DOHH2 (cell line): ENCODE measurements at regions not wholly inside any gene's neighbourhood (a gene's known extent, or its start where the extent isn't known, plus 50 kb on each side); places are given as distances from the start of the nearest gene placed in this dataset.

Experiments used
- H3F3A ChIP-seq: fragments of 200-600 bp; sonication (generic), shearing (Covaris generic); 2 replicates; pipeline ENCODE4 v1.6.0; 2016; ENCODE audit warnings: antibody characterized with exemption, mild to moderate bottlenecking; ENCODE audit not compliant: control insufficient read depth, insufficient read depth
- H3K27ac ChIP-seq: fragments of 200-600 bp; sonication (generic); 2 replicates; pipeline ENCODE4 v1.5.1; 2014; ENCODE audit warnings: low read depth, mild to moderate bottlenecking, low read length, moderate library complexity
- H3K27me3 ChIP-seq: fragments of 200-600 bp; sonication (generic); 2 replicates; pipeline ENCODE4 v1.6.1; 2014; ENCODE audit warnings: mild to moderate bottlenecking, low read length, mixed read lengths; ENCODE audit not compliant: control insufficient read depth
- H3K36me3 ChIP-seq: fragments of 200-600 bp; sonication (generic); 2 replicates; pipeline ENCODE4 v1.6.1; 2014; ENCODE audit warnings: mild to moderate bottlenecking, low read length, moderate library complexity, mixed read lengths; ENCODE audit not compliant: control insufficient read depth
- H3K4me1 ChIP-seq: fragments of 200-600 bp; sonication (generic); 2 replicates; pipeline ENCODE4 v1.6.1; 2014; ENCODE audit warnings: mild to moderate bottlenecking, low read length, mixed read lengths; ENCODE audit not compliant: control insufficient read depth
- H3K4me2 ChIP-seq: fragments of 200-600 bp; sonication (generic); 2 replicates; pipeline ENCODE4 v1.6.0; 2014; ENCODE audit warnings: mild to moderate bottlenecking, low read length, moderate library complexity
- H3K4me3 ChIP-seq: fragments of 200-600 bp; sonication (generic); 2 replicates; pipeline ENCODE4 v1.5.1; 2014; ENCODE audit warnings: mild to moderate bottlenecking, low read length, mixed read lengths
- H3K79me2 ChIP-seq: fragments of 200-600 bp; sonication (generic); 2 replicates; pipeline ENCODE4 v1.6.1; 2014; ENCODE audit warnings: mild to moderate bottlenecking, low read length, mixed read lengths; ENCODE audit not compliant: control insufficient read depth
- H3K9me2 ChIP-seq: fragments of 200-600 bp; sonication (generic); replicated peaks from 2 replicates; pipeline ENCODE4 v1.6.1; 2014; ENCODE audit warnings: mild to moderate bottlenecking, low read length, mixed read lengths; ENCODE audit not compliant: control insufficient read depth
- H3K9me3 ChIP-seq: fragments of 200-600 bp; sonication (generic); 2 replicates; pipeline ENCODE4 v1.6.1; 2014; ENCODE audit warnings: antibody characterized with exemption, low read length, mixed read lengths; ENCODE audit not compliant: control insufficient read depth, insufficient read depth
- H4K20me1 ChIP-seq: fragments of 200-600 bp; sonication (generic); 2 replicates; pipeline ENCODE4 v1.6.0; 2014; ENCODE audit warnings: low read depth, mild to moderate bottlenecking, antibody characterized with exemption, low read length, moderate library complexity; ENCODE audit not compliant: control insufficient read depth, insufficient read depth
- EZH2phosphoT487 ChIP-seq: fragments of 200-600 bp; sonication (generic); IDR thresholded peaks from 2 replicates; pipeline ENCODE4 v1.6.1; 2017; ENCODE audit warnings: borderline replicate concordance, mild to moderate bottlenecking, antibody characterized with exemption, low read length, moderate library complexity, mixed read lengths
- TF ChIP-seq, protein P1 (sequence below): fragments of 200-600 bp; sonication (generic); IDR thresholded peaks from one replicate; pipeline ENCODE4 v1.5.1; 2014; ENCODE audit warnings: antibody characterized with exemption, mild to moderate bottlenecking, low read depth, low read length; ENCODE audit not compliant: poor library complexity, severe bottlenecking

DNA sequence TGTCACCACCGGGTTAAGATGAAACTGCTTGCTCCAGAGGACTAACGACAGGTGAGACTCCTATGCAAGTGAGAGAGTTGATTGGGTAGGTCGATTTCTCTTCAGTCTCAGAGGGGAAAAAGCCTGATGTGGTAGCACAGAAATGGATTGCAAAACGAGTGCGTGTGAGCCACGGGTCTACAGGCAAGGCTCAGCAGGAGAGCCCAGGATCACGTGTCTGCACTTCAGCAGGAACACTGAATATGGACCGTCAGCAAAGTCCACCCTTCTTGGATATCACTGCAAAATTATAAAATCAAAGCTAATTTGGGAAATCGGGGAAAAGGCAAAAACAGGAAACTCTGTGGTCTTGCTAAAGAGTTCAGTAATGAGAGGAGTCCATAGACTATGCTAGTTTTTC is 107.7 kb upstream of the ZNF648 start:
- H3K4me1 ChIP-seq: 0 out of 2 replicates have a peak, but pooled peaks cover 3% of the 10 kb centered on the region
- H3K4me3 ChIP-seq: no peak overlapping the region
- H3F3A ChIP-seq: no peaks in the 10 kb centered on the region
- H3K9me3 ChIP-seq: no peaks in the 10 kb centered on the region
- H3K36me3 ChIP-seq: no peaks in the 10 kb centered on the region
- no peaks in the 10 kb centered on the region for H3K79me2 ChIP-seq
- no peak overlapping the region for H3K4me2 ChIP-seq
- no peak overlapping the region for H3K27ac ChIP-seq
- H3K27me3 ChIP-seq: no peaks in the 10 kb centered on the region
- H4K20me1 ChIP-seq: no peaks in the 10 kb centered on the region
- no peaks in the 10 kb centered on the region for H3K9me2 ChIP-seq
- TF ChIP-seq, protein P1, sequence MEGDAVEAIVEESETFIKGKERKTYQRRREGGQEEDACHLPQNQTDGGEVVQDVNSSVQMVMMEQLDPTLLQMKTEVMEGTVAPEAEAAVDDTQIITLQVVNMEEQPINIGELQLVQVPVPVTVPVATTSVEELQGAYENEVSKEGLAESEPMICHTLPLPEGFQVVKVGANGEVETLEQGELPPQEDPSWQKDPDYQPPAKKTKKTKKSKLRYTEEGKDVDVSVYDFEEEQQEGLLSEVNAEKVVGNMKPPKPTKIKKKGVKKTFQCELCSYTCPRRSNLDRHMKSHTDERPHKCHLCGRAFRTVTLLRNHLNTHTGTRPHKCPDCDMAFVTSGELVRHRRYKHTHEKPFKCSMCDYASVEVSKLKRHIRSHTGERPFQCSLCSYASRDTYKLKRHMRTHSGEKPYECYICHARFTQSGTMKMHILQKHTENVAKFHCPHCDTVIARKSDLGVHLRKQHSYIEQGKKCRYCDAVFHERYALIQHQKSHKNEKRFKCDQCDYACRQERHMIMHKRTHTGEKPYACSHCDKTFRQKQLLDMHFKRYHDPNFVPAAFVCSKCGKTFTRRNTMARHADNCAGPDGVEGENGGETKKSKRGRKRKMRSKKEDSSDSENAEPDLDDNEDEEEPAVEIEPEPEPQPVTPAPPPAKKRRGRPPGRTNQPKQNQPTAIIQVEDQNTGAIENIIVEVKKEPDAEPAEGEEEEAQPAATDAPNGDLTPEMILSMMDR: no peak
- no peak for TF ChIP-seq EZH2phosphoT487

DNA sequence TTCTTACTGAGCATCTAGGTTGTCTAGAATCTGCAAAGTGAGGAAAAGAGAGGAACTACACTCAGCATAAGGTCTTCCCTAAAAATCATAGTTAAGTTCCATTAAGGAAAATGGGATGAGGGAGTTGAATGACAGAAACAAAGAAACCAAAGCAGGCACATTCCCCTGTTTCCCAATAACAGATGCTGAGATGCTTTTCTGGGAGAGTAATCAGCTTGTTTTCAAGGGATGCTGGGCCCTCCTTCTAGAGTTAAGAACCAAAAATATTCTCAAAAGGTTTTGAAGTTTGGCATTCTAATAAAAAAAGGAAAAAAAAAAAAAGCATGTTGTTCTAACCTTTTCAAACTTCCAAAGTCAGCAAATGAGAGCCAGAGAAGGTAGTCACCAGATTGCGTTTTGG is 105.2 kb upstream of the ZNF648 start:
- Histone ChIP-seq H4K20me1 (no peaks in the 10 kb centered on the region), H3K79me2 (no peaks in the 10 kb centered on the region), H3K4me3 (no peak overlapping the region), H3K4me1 (0 out of 2 replicates have a peak, but pooled peaks cover 3% of the 10 kb centered on the region), H3F3A (no peaks in the 10 kb centered on the region), H3K9me2 (no peaks in the 10 kb centered on the region), H3K36me3 (no peaks in the 10 kb centered on the region), H3K27me3 (no peaks in the 10 kb centered on the region), H3K4me2 (no peak overlapping the region), H3K27ac (no peak overlapping the region), H3K9me3 (no peaks in the 10 kb centered on the region)
- no peak for TF ChIP-seq EZH2phosphoT487
- TF ChIP-seq, protein P1: no peak

DNA sequence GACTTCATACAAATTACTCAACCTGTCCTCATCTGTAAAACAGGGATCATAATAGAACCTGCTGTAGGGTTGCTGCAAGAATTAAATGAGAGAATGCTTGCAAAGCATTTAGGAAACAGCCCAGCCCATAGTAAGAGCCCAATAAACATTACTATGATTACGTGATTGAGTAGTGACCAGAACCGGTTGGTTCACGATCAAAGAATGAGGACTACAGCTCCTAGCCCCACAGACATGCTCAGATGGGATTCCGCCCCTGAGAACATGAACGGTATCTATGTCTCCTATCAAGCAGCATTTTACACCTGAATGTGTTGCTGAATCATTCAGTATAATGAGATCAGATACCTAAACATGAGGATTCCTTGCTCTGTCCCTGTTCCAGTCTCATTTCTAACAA is 104.8 kb upstream of the ZNF648 start:
- no peaks in the 10 kb centered on the region for H3K79me2 ChIP-seq
- H3K27ac ChIP-seq: no peak overlapping the region
- no peaks in the 10 kb centered on the region for H3K9me3 ChIP-seq
- no peaks in the 10 kb centered on the region for H3K9me2 ChIP-seq
- H3K4me2 ChIP-seq: no peak overlapping the region
- TF ChIP-seq, protein P1: no peak
- TF ChIP-seq EZH2phosphoT487: no peak
- no peaks in the 10 kb centered on the region for H4K20me1 ChIP-seq
- H3K4me1 ChIP-seq: 0 out of 2 replicates have a peak, but pooled peaks cover 3% of the 10 kb centered on the region
- H3K27me3 ChIP-seq: no peaks in the 10 kb centered on the region
- H3F3A ChIP-seq: no peaks in the 10 kb centered on the region
- H3K36me3 ChIP-seq: no peaks in the 10 kb centered on the region
- no peak overlapping the region for H3K4me3 ChIP-seq

DNA sequence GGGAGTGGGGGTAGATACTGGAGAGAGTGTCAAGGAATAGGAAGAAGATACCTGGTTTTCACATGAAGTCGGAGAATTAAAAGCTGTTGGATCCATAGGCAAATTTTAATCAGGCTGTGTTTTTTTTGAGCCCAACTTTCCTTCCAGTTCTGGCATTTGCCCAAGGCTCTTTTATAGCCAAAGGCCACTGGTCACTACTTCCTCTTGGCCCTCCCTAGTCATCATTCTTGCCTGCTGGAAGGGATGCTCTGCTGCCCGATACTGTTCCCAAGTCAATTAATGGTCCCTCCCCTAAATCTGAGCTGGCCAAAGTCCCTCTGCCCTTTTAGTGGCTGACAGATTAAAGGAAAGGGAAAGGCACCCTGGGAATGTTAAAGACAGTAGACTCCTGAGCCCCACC is 102.8 kb upstream of the ZNF648 start:
- H3K9me2 ChIP-seq: no peaks in the 10 kb centered on the region
- H3K27me3 ChIP-seq: no peaks in the 10 kb centered on the region

More for the DNA sequence above, 102.8 kb upstream of the ZNF648 start:
- no peak overlapping the region for H3K4me2 ChIP-seq
- no peaks in the 10 kb centered on the region for H4K20me1 ChIP-seq
- H3F3A ChIP-seq: no peaks in the 10 kb centered on the region
- no peaks in the 10 kb centered on the region for H3K79me2 ChIP-seq
- no peaks in the 10 kb centered on the region for H3K36me3 ChIP-seq
- no peak for TF ChIP-seq EZH2phosphoT487
- TF ChIP-seq, protein P1: no peak
- H3K4me3 ChIP-seq: no peak overlapping the region
- H3K9me3 ChIP-seq: no peaks in the 10 kb centered on the region
- H3K4me1 ChIP-seq: no peaks in the 10 kb centered on the region
- H3K27ac ChIP-seq: no peak overlapping the region
